Stimulated activated CD4-positive, alpha-beta T cell treated with anti-CD3 and anti-CD28 coated beads, Interleukin-4, amount 100 ng/mL, for 4 hours (primary cell): ENCODE measurements at regions not wholly inside any gene's neighbourhood (a gene's known extent, or its start where the extent isn't known, plus 50 kb on each side); places are given as distances from the start of the nearest gene placed in this dataset.
"Not testable (repeated sequence)": the region's sequence is repeated elsewhere in the genome, so short reads cannot be mapped to it uniquely, and the experiment has no call there.

Experiments used
- DNase-seq, 2 experiments: peaks; one replicate each; pipeline ENCODE4 v3.0.0-alpha.2; 2020

DNA sequence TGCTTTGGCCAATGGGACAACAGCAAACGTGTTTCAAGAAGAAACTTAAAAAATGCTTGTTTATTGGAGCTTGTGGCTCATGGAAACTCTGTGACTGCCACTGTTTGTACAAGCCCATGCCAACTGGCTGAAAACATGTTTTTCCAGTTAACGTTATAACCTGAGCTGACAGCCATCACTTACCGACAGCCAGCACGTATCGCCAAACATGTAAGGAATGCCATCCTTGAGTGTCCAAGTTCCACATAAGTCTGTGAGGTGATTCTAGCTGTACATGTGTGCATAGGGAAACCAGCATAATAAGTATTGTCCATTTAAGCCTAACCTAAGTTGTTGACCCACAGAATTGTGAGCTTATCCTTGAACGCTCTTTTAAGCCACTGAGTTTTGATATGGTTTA is 596.9 kb downstream of the TRHDE start:
- DNase-seq, result no peak

GRCh38 chr12:72872238-72872887 is 600.2 kb downstream of the TRHDE start:
- no peak for DNase-seq

GRCh38 chr12:72872996-72873395 is 600.8 kb downstream of the TRHDE start:
- DNase-seq, result no peak

DNA sequence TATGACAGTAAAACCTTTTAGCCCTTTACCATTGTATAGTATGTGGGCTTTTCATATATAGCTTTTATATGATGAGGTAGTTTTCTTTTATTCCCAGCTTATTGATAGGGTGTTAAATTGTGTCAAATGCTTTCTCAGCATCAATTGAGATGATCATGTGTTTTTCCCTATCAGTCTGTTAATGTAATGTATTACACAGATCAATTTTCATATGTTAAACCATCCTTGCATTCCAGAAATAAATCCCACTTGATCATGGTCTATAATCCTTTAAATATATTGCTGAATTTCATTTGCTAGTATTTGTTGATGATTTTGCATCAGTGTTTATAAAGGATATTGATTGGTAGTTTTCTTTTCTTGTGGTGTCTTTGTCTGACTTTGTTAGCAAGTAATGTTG is 603.9 kb downstream of the TRHDE start:
- no peak for DNase-seq

GRCh38 chr12:72888693-72889092 is 616.5 kb downstream of the TRHDE start:
- DNase-seq, result no peak

- no peak for DNase-seq
Measured at GRCh38 chr12:72889791-72890190, 617.6 kb downstream of the TRHDE start.

DNA sequence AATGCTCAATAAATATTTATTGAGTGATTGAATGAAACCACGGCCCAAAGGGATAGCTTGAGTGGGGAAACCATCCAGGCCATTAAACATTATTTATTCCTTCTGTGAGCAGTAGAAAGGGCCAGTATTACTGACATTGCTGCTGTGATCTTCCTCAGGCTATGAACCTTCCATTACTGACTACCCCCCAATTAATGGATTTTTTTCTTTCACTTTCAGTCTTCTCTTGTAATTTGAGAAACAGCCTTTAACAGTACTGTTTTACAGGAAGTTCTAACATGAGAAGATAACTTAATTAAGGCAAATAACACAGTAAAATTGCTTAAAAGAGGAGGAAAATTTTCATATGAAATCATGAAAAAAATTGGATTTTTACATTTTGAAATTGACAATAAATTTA is 629.5 kb downstream of the TRHDE start:
- DNase-seq, result no peak

DNA sequence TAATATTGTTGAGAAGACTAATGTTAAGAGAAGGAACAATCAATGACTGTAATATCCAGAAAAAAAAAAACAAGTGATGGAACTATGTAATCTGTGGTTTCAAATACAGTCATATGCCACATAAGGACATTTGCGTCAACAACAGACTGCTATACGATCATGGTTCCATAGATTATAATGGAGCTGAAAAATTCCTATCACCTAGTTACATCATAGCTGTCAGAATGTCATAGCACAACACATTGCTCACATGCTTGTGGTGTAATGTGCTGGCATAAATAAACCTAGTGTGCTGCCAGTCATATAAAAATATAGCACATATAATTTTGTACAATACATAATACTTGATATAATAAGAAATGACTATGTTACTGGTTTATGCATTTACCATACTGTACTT is 653.5 kb downstream of the TRHDE start:
- no peak for DNase-seq

DNA sequence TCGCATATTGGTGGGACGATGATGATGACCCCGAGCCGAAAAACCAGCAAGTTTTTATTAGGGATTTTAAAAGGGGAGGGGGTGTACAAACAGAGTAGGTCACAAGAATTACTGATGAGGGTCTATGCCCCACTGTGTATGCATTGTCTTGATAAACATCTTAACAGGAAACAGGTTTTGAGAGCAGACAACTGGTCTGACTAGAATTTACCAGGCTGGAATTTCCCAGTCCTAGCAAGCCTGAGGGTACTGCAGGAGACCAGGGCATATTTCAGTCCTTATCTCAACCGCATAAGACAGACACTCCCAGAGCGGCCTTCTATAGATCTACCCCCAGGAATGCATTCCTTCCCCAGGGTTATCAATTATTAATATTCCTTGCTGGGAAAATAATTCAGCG is 659.7 kb downstream of the TRHDE start:
- DNase-seq, result not testable (repeated sequence)

DNA sequence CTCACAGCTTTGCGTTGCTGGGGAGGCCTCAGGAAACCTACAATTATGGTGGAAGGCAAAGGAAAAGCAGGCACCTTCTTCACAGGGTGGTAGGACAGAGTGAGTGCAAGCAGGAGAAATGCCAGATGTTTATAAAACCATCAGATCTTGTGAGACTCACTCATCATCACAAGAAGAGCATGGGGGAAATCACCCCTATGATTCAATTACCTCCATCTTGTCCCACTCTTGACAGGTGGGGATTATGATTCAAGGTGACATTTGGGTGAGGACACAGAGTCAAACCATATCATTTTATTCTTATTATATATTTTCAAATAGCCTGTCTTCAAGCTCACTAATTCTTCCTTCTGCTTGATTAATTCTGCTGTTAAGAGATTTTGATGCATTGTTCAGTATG is 665.3 kb downstream of the TRHDE start:
- DNase-seq, result no peak

DNA sequence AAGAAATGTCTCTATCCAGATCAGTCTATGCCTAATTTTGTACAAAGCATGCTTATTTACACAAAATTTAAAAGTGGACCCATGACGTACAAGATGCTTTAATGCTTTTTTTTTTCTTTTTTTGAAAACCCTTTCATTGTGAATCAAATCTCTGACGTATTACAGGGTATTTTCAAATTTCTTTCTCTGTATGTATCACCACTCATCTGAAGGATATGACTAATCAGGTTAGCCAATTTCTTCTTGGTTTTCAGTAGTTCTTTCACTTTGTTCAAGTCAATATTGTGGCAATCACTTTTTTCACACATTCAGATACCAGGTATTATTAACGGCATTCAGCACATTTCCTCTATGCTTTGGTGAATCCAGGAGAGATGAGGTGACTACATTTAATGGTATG is 685.3 kb downstream of the TRHDE start:
- no peak for DNase-seq

DNA sequence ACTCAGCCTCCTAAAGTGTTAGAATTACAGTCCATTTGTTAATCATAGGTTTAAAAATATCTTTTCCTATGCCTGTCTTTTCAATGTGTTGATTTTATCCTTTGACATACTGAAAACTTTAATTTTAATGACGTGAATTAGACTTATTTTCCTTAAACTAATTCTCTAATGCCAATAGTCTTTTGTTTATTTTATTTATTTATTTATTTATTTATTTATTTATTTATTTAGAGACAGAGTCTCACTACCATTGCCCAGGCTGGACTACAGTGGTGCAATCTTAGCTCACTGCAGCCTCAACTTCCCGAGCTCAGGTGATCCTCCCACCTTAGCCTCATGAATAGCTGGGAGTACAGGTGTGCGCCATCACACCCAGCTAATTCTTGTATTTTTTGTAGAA is 694.5 kb downstream of the TRHDE start:
- no peak for DNase-seq

DNA sequence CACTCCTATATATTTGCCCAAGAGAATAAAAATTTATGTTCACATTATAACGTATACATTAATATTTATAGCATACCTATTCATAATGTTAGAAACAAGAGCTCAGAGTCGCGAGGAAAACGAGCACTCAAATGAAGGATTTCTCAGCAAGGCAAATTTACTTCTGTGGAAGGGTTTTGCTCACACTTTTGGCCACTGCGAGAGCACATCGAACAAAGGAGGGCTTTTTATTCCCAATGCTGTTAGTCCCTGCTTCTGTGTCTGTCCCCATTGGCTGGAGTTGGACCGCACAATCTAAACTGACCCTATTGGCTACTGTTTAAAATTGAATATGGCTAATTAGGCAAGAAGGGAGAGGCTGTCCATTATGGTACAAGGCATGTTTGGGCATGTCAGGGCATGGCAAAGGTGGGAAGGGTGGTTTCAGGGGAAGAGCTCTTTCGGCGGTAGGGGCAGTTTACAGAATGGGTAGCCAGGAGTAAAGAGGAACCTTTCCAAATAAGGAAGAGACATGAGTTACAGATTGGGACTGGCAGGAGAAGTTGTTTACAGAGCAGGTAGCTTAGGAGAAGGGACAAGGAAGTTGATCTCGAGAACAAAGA is 702.9 kb downstream of the TRHDE start:
- no peak for DNase-seq

DNA sequence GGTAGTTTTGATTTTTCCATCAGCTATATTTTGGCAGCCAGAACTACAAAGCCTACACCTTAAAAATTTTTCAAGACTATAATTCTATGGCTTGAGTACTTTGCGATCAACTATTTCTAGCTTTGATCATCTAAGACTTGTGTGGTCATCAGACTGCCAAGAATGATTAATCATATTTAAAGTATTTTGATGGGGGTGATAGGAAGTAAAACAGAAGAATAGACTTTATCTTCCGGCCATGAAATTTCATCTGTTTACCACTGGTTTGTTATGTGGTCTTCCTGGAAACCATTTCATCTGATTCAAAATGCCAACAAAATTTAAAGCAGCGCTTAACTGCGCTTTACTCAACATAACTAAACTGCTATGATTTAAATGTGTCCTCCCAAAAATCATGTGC is 706.8 kb downstream of the TRHDE start:
- DNase-seq, result no peak

DNA sequence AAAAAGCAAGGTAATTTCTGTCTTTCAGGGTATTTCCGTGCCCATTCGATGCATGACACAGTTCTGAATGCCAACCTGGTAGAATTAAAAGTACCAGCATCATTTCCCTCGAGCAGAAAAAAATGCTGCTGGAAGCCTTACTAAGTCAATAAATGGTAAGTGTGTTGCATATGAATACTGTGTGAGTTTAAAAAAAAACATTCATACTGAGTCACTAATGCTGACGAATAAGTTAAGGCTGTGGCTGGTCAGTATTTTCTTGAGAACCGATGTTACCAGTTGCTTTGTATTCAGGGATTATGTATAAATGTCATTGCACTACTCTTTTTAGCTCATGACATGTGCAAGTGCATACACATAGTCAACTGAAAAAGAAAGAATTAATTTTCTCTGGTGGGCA is 710.2 kb downstream of the TRHDE start:
- no peak for DNase-seq

DNA sequence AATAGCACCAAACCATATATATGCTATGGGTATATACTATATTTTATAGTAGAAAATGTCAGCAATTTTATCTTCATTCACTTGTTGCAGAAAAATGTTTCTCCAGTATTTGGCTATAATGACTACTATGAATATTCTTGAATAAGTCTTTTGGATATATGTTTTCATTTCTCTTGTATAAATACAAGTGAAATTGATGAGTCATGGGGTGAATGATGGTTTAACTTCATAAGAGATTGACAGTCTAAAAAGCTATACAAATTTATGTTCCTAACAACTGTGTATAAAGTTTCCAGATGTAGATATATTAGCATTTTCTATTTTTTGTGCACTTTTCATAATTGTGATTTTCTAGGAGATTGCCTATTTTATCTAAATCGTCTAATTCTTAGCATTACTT is 714.8 kb downstream of the TRHDE start:
- no peak for DNase-seq

DNA sequence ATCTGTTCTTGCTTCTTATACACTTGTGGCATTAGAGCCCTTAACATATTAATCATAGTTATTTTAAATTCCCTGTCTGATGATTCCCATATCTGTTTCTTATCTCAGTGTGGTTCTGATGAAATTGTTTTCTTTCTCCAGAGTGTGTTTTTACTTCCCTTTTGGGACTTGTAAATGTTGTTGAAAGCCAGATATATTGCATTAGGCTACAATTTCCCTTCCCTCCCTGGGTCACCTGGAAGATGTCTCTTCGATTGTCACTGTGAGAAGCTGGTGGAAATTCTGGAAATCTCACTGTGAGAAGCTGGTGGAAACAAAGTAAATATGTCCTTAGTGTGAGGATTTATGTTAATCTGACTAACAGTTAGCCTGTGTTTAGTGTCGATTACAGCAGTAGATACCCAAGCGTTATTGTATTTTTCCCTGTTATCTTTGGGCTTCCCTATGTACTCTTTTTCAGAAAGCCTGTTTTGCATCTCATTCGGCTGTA is 717.3 kb downstream of the TRHDE start:
- DNase-seq, result no peak

GRCh38 chr12:72995029-72995428 is 722.9 kb downstream of the TRHDE start:
- DNase-seq, result not testable (repeated sequence)

DNA sequence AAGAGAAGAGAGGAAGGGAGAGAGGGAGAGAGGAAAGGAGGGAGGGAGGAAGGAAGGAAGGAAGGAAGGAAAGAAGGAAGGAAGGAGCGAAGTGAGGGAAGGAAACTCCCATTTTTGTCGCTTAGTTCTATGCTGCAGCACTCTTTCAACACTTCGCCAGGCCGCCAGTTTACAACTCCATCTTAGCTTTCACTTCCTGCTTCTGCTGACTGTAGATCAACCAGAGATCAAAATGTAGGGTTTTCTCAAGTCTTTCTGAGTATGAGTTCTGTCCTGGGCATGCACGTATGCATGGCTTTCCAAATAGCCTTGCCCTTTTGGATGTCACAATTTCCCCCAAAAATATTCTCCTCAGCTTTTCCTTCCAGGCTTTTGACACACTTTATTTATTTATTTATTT is 723.4 kb downstream of the TRHDE start:
- DNase-seq, result no peak

- DNase-seq, result not testable (repeated sequence)
Measured at GRCh38 chr12:73001806-73002205, 729.6 kb downstream of the TRHDE start.

DNA sequence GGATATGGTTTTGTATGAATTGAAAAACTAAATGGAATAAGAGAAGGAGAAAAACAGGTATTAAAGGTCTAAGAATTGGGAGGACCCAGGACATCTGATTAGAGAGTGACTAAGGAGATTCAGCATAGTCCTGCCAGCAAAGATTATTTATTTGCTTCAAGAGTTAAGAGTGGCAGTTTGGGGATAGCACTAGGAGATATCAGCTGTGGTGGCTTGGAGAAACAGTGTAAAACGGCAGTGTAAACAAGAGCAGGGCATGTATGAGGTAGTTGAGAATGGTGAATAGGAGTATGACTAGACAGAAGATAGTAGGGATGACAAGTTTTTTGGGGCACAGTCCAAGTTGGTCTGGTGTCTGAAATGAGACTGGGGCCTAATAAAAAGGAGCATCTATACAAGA is 730.3 kb downstream of the TRHDE start:
- DNase-seq, result not testable (repeated sequence)

DNA sequence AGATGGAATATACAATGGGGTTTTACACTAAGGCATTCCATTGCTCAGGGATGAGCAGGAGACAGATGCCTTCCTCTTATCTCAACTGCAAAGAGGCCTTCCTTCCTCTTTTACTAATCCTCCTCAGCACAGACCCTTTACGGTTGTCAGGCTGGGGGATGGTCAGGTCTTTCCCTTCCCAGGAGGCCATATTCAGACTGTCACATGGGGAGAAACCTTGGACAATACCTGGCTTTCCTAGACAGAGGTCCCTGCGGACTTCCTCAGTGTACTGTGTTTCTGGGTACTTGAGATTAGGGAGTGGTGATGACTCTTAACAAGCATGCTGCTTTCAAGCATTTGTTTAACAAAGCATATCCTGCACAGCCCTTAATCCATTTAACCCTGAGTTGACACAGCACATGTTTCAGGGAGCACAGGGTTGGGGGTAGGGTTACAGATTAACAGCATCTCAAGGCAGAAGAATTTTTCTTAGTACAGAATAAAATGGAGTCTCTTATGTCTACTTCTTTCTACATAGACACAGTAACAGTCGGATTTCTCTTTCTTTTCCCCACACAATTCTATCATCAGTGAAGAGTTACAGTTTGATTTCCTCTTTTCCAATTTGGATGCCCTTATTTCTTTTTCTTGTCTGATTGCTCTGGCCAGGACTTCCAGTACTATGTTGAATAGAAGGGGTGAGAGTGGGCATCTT is 737.1 kb downstream of the TRHDE start:
- DNase-seq, result not testable (repeated sequence)

DNA sequence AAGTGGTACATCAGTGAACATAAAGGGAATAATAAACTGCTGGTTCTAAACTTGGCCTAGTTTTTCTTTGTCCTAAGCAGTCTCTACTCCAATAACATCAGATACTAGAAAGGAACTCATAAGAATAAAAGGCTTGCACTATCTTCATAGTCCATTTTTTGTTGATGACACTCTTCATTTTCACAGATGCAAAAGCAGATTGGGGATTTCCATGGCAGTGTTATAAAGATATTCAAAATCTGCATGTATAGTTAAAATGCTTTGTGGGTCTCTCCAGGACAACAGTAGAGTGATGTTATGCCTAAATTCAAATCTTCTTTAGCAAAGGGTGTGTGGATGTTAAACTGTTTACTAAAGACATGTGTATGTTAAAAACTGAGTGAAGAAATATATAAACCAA is 745.8 kb downstream of the TRHDE start:
- DNase-seq, result no peak

- DNase-seq, result no peak
Measured at GRCh38 chr12:73053893-73054292, 781.7 kb downstream of the TRHDE start.
